GM18498 (cell line): ENCODE measurements at regions not wholly inside any gene's neighbourhood (a gene's known extent, or its start where the extent isn't known, plus 50 kb on each side); places are given as distances from the start of the nearest gene placed in this dataset.

Experiments used
- ATAC-seq: cut with Tn5 transposase; IDR thresholded peaks from one replicate; pipeline ENCODE4 v1.9.1; 2021; ENCODE audit warnings: mild to moderate bottlenecking, moderate library complexity; ENCODE audit not compliant: unreplicated experiment

DNA sequence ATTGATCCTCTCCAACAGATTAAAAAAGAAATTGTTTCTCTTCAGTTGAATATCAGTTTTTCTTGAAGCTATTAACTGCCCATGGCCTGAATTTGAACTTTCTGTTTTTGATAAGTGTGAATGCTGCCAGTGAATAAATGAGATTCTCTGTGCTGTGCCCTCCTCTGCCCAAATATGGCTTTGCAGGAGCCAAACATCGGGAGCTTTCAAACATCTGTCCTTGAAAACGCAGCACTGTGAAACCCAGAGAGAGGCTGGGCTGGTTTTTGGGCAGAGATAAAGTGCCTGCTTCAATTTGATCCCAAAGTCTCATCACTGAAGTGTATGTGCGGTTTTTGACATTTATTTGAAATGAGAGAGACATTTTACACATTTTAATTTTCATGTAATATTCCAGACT, 268.3 kb upstream of the SHH start:
- no peak for ATAC-seq

DNA sequence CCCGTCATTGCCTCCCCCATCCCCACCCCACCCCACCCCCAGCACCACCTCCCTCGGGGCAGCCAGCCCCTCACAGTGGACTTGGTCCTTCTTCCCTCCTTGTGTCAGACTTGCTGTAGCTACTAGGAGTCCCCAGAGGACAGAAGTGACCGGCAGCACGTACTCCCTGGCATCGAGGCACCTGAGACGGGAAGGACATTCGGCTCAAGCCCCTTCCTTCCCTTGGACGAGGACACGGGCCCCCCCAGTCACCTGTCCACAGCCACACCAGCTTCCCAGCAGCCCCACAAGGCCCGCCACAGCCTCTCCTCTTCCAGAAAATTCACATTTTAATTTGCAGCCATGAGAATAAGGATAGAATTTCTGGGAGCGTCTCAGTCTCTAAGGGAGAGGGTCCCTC, 267.8 kb upstream of the SHH start:
- no peak for ATAC-seq

DNA sequence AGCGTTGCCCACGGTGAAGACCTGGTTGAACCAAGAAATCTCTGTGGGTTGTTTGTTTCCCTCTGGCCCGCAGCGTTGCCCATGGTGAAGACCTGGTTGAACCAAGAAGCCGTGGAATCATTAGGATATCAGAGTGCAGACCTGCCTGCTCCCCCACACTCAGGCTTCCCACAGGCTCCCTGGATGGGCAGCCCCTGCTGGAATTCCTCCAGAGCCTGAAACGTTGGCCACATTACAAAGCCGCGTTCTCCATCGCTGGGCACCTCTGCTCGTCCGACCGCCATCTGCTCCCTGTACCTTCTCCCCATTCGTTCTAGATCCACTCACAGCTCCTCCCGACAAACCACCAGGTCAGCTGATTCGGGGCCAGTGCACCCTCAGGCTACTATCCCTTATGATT, 266.9 kb upstream of the SHH start:
- no peak for ATAC-seq

DNA sequence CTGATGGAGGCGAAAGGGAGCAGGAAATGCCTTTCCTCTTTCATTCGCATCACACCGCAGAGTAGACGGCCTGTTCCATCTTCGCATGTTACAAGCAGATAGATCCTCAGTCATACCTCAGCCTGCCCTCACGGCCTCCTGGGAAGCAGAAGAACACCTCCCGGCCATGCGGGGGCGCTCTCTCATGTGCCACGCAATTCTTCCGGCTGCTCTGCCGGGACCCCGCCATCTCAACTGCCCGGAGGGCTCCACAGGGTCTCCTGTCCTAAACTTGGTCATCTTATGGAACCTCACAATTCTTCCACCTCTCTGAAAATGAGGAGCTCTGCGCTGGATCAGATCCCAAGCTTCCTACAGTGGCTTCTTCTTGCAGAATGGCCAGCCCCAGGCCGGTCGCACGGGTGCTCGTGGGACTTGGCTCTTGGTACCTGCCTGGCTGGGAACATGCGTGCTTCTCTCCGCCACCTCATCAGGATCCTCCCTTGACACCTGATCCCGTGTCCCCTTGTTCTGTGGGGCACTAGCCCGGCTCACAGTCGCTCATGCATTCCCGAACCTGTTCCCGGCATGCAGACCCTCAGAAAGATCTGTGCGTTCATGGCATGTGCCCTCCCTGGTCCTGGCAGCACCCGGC, 262.8 kb upstream of the SHH start:
- no peak for ATAC-seq

DNA sequence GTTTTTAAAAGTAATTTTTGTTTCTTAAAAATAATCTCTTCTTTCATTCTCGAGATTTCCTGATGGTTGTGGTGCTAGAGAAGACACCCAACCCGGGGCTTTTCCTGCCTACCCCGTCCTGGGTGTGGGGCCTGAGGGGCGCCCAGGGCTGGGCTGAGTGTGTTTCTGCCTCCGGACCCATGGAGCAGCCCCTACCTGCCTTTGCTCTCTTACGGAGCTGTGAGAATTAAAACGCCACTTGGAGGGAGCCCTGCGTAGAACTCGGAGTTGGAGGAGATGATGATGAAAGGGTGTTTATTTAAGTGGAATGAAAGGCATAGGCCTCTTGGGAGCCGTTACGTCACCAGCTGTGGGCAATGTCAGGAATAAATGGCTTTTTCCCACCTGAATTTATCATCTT, 261.8 kb upstream of the SHH start:
- no peak for ATAC-seq

DNA sequence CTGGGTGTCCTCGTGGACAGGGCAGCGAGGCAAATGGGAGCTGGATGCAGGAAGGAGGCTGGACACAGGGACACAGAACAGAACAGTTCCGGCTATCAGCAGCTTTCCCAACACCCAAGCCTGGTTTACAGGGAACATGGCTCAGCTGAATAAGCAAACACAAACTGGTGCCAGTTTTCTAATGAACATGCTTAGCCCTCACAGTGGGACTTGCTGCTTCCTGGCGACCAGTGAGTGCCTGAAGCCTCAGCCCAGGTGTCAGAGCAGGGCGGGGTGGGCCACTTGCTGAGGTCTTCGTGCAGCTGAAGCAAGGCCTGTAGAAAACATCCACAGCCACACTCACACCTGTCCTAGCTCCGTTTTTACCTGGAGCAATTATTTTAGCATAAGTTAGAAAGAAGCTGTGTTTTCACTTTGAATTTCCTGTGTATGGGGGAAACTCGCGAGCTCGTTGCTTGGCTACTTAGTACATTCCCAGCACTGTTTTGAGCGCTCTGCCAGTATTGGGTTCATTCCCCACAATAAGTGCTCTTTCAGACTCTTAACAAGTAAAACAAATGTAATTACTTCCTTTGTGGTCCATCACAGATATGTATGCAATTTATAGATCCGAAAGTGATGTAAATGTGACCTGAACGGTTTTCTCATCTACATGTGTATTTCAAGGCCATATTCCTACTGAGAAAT, 261.2 kb upstream of the SHH start:
- no peak for ATAC-seq

DNA sequence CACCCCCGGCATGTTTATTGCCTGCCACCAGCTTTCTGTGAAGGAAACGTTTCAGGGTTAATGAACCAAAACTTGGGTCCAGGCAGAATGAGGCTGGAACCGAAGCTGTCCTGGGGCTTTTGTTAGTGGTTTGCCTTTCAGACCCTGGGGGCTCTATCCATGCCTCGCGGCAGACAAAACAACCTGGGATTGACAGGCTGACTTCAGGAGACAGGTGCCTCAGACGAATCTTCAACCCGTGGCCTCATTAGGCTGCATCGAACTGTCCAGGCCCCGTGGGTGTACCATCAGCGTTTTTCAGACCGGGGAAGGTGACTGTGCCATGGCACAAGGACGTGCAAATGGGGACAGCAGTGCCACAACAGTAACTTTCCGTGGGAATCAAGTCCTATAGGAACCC, 259.3 kb upstream of the SHH start:
- no peak for ATAC-seq

DNA sequence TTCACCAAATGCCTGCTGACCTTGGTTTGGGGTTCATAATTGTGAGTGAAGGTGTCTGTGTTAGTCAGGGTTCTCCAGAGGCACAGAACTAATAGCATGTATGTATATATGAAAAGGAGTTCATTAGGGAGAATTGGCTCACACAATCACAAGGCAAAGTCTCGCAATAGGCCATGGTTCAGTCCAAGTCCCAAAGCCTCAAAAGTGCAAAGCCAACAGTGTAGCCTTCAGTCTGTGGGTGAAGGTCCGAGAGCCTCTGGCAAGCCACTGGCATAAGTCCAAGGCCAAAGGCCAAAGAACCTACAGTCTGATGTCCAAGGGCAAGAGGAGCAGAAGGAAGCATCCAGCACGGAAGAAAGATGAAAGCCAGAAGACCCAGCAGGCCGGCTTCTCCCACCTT, 257.6 kb upstream of the SHH start:
- ATAC-seq: no peak

DNA sequence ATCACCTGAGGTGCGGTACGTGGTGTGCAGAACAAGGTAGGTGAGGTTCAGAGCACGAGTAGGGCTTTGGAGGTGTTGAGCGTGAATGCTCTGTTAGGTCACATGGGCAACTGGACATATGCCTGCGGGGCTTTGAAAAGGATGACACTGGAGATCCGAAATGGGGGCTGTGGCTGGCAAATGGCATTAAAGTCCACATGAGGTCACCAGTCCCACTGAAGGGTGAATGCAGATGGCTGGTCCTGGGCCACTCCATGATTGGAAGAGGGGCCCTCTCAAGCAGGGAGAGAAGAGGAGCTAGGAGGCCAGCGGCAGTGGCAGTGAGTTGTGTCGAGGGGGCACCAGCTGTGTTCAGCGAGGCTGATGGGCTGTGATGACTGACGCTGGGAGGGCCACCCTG, 254.9 kb upstream of the SHH start:
- ATAC-seq: no peak

DNA sequence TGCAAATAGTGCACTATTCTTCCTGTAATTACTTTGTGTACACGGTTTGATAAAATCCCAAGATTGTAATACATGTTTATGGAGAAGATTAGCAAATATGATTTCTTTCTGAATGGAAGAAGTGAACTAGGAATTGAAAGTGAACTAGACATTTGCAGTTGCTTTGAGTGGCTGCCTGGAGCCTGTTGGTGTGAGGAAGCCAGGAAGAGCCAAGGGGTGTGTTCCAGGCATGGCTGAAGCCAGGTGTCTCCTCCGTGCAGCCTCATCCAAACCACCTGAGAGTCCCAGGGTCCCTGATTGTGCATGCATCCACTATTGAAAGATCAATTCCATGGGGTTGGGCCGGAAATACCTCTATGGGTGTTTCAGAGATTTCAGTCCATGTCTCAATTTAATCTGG, 253.1 kb upstream of the SHH start:
- ATAC-seq: no peak

DNA sequence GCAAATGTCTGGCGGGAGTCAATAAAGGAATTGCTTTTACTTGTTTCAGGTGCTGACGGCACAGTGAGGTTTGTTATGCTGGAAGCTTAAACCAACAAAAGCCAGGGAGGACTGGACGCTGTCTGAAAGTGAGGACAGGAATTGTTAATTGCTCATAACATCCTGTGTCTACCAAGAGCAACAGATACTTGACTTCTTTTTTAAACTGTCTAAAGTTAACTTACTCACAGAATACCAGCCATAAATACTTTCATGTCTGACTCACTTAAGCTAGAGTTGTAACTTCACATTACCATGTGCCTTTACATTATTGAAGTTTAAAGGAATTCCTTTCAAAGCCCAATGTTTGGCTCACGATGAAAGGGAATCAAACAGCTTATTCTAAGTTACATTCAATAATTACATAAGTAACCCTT, 252.7 kb upstream of the SHH start:
- no peak for ATAC-seq

DNA sequence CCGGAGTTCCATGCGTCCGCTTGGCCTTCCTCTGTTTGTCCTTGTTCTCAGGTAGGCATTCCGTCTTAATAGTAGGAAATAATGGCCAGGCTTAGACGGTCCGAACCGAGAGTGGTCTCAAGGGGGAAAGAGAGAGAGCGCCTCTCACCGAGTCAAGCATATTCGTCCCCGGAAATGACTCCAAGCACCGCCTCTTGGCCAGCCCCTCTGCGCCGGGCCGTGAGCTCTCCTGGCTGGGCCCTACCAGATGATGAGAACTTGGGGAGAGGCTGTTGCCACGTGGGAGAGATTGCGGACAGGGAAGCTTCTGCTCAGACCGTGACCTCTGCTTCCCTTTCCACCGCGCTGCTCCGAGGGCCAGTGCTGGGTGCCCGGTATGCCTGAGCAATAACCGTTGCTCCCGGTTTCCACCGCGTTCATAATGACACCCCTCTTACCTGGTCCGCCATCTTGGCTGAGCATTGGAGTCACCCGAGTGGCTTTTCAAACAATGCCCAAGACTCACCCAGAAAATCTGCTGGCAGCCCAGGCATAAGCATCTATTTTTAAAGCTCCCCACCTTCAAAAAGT, 251.1 kb upstream of the SHH start:
- no peak for ATAC-seq

DNA sequence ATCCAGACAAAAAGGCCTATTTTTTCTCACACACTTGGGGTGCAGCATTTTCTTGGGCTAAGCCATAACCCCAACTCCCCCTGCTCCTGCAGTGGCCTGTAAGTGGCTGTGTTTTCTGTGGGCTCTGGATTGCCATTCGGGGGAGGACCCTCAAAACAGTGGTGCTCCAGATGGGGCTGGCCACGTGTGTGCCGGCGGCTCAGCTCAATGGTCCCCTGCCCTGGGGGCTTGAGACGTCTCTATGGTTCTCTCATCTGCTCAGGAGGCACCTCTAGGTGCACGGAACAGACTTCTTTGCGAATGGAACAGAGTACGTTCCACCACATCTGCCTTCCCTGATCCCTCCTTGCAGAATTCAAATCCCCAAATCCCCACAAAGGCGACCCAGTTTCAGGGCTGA, 250.0 kb upstream of the SHH start:
- ATAC-seq: no peak

DNA sequence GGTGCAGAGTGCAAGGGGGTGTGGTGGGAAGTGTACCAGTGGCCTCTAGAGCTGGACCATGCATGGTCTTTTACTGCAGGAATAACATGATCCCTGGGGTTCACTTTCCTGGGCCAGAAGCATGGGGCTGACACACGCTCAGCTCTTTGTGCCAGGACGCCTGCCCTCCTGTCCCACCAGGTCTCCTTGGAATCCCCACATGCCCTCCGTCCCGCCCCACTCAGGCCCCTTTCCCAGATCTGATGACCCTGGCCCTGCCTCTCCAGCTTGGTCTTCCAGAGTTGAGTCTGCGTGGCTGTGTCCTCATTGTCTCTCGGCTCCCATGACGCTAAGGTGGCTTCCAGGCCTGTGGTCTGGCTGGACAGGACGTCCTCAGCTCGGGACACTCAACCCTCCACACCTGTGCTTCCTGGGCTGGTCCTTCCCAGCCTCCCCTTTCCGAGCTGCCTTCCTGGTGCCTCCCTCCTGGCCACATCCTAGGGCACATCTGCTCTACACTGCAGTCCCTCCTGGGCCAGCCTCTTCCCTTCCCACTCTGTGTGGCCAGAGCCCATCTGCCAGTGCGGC, 249.5 kb upstream of the SHH start:
- no peak for ATAC-seq

DNA sequence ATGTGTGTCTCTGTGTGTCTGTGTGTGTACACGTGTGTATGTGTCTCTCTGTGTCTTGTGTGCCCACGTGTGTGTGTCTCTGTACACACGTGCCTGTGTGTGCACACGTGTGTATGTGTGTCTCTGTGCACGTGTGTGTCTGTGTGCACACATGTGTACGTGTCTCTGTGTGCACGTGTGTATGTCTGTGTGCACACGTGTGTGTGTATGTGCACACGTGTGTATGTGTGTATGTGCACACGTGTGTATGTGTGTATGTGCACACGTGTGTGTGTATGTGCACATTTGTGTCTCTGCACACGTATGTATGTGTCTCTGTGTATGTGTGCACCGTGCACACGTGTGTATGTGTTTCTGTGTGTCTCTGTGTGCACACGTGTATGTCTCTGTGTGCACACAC, 248.7 kb upstream of the SHH start:
- no peak for ATAC-seq

DNA sequence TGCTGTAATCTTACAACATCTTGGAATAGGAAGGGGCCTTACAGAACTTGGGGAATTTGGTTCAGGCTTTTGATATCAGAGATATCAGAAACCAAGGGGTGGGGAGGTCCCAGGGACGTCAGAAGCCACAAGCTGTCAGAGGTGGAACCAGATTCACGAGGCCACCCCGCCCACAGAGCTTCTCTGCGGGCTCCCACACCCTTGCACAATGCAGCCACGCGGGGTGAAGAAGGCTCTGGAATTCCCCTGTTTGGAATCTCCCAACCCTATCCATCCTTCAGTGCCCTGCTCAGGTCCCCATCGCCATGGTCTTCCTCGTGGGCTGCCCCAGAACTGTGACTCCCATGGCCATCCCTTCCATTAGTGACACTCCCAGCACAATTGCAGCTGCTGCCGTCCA, 247.1 kb upstream of the SHH start:
- no peak for ATAC-seq

DNA sequence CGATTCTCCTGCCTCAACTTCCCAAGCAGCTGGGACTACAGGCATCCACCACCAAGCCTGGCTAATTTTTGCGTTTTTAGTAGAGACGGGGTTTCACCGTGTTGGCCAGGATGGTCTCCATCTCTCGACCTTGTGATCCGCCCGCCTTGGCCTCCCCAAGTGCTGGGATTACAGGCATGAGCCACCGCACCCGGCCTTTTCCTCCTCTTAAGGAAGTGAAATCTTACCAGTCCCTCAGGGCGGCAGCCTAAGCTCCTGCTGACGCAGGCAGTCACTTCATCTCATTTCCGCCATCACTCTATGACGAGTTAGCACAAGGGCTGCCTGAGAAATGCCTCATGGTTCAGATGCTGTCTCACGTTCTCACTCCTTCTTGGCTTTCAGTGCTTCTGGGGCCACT, 246.0 kb upstream of the SHH start:
- no peak for ATAC-seq

DNA sequence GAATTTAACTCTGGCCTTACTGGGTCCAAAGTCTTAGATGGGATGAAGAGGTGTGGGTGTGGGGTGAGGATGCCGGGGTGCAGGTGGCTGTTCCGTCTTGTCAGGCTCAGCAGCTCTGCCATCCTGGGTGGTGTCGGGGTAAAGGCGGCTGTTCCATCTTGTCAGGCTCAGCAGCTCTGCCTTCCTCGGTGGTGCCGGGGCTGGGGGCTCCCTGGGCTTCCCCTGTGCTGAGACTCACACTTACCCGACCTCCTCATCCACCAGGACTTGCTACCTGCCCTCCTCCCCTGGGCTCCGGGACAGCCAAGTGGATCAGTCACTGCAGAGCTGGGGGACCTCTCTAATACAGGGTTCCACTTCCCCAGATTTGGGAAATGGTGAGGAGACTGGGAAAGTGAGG, 244.3 kb upstream of the SHH start:
- ATAC-seq: no peak

DNA sequence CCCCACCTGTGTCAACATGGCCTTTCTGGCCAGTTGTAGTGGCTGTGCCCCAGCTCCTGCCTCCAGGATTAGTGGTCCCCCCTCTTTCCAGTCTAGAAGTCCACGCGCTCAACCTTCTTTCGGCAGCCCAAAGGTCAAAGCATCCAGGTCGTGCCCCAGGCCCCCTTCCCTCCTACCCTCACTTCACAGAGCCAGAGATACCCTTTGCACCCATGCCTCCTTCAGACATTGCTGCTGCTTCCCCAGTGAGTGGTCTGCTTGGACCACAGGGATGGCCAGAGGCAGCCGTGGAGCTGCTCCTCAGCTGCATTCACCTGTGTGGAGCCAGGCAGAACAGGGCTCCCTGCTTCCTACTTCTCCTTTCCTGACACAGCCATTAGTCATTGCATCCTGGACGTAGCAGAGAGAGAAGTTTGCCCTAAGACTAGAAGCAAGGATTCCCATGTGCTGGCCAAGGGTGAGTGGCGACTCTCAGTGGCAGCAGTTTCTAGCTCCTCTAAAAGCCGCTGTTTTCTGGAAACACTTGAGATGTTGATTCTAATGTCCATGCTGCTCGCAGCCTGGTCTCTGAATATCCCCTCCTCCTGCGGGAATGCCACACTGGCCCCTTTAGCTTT, 243.1 kb upstream of the SHH start:
- no peak for ATAC-seq

DNA sequence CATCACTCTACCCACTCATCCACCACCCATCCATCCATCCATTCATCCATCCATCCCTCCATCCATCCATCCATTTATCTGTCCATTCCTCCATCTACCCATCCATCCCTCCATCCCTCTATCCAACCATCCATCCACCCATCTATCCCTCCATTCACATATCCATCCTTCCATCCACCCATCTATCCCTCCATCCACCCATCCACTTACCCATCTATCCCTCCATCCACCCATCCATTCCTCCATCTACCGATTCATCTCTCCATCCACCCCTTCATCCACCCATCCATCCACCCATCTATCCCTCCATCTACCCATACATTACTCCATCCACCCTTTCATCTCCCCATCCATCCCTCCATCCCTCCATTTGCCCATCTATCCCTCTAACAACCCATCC, 239.6 kb upstream of the SHH start:
- ATAC-seq: no peak

DNA sequence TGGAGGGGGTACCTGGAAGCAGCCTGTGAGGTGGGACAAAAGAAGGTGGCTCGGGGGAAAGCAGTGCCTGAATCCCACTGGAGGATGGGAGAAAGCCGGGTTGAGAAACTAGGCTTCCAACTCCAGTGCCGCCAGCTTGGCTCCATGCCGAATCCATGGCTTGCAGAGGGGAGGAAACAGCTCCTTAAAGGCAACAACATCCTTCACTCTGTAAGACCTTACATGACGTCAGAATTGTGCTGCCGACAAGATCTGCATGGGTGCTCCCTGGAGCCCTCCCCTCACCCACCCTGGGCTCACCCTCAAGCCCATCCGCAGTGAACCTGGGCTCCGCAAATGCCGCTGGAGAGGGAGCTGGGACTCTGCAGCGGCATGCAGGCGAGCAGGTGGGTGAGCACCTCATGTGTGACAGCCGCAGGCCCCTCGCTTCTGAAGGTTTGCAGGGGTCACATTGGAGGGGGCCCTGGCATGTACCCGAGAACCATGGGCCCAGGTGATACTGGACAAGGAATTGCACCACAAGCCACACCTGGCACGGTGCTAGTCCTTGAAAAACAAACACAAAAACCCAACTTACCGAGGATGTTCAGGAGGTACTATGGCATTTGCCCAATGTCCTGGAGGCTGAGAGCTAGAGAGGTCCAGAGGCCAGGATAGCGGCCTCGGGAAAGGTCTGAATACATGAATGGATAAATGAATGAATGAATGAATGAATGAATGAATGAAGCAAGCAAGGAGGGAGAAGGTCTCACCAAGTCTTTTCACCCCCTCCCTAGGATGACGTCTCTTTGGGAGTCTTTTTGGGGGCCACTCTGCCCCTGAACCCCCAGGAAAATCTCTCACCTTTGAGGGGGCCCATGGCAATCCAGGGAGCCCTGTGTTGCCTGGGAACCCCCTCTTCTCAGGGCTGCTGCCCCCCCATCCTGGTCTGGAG, 238.6 kb upstream of the SHH start:
- no peak for ATAC-seq
